ENCODE measurements at regions not wholly inside any gene's neighbourhood (a gene's known extent, or its start where the extent isn't known, plus 50 kb on each side); places are given as distances from the start of the nearest gene placed in this dataset.

- Histone ChIP-seq H3F3A (ENCODE audit: insufficient read depth) (no peaks in the 10 kb centered on the region), H3K9me3 (ENCODE audit: insufficient read depth, low read length) (no peaks in the 10 kb centered on the region), H4K20me1 (ENCODE audit: low read depth, low read length) (no peaks in the 10 kb centered on the region), H2AFZ (ENCODE audit: low read depth, low read length, severe bottlenecking) (no peak overlapping the region), H3K9me2 (replicated peaks; ENCODE audit: insufficient read depth, low read length) (no peaks in the 10 kb centered on the region), H3K4me3 (ENCODE audit: insufficient read depth, low read length, poor library complexity, severe bottlenecking) (no peak overlapping the region), H3K27me3 (ENCODE audit: low read length) (no peaks in the 10 kb centered on the region), H3K4me2 (ENCODE audit: low read depth, low read length, poor library complexity, severe bottlenecking) (no peak overlapping the region), H3K27ac (ENCODE audit: low read depth, low read length) (no peak overlapping the region), H3K9ac (ENCODE audit: low read length) (no peak overlapping the region), H3K79me2 (ENCODE audit: insufficient read depth, low read length) (no peaks in the 10 kb centered on the region), H3K36me3 (ENCODE audit: low read length) (no peaks in the 10 kb centered on the region)
- TF ChIP-seq, protein P1, sequence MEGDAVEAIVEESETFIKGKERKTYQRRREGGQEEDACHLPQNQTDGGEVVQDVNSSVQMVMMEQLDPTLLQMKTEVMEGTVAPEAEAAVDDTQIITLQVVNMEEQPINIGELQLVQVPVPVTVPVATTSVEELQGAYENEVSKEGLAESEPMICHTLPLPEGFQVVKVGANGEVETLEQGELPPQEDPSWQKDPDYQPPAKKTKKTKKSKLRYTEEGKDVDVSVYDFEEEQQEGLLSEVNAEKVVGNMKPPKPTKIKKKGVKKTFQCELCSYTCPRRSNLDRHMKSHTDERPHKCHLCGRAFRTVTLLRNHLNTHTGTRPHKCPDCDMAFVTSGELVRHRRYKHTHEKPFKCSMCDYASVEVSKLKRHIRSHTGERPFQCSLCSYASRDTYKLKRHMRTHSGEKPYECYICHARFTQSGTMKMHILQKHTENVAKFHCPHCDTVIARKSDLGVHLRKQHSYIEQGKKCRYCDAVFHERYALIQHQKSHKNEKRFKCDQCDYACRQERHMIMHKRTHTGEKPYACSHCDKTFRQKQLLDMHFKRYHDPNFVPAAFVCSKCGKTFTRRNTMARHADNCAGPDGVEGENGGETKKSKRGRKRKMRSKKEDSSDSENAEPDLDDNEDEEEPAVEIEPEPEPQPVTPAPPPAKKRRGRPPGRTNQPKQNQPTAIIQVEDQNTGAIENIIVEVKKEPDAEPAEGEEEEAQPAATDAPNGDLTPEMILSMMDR (IDR thresholded peaks at IDR 0.05; ENCODE audit: insufficient read depth, low read length, poor library complexity, severe bottlenecking), result no peak
- no peak for TF ChIP-seq EZH2phosphoT487 (conservative IDR thresholded peaks at IDR 0.05; ENCODE audit: low read length)
These were observed 673.2 kb downstream of the BRD1 start for GRCh38 chr22:49154433-49154832.

DNA sequence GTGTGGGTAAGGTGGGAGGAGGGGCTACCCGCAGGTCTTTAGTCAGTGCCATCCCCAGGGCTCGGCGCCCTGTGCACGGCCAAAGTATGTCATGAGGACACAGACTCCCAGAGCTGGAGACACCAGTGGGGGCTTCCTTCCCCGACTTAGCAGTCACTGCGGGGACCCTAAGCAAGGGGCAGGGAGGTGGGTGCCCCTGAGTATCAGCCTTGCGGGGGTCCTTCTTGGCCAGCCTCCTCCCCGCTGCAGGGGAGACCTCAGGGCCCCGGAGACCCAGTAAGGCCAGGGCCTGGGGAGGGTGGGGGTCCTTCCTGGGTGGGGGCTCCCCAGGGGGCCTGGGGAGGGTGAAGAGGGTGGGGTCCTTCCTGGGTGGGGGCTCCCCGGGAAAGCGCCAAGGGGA lies 673.8 kb downstream of the BRD1 start:
- no peak overlapping the region for H3K4me2 ChIP-seq (ENCODE audit: low read depth, low read length, poor library complexity, severe bottlenecking)
- no peaks in the 10 kb centered on the region for H3F3A ChIP-seq (ENCODE audit: insufficient read depth)
- no peaks in the 10 kb centered on the region for H3K9me2 ChIP-seq (replicated peaks; ENCODE audit: insufficient read depth, low read length)
- TF ChIP-seq, protein P1 (IDR thresholded peaks at IDR 0.05; ENCODE audit: insufficient read depth, low read length, poor library complexity, severe bottlenecking), result no peak
- no peak for TF ChIP-seq EZH2phosphoT487 (conservative IDR thresholded peaks at IDR 0.05; ENCODE audit: low read length)
- H2AFZ ChIP-seq (ENCODE audit: low read depth, low read length, severe bottlenecking), result no peak overlapping the region
- no peak overlapping the region for H3K9ac ChIP-seq (ENCODE audit: low read length)
- no peaks in the 10 kb centered on the region for H3K79me2 ChIP-seq (ENCODE audit: insufficient read depth, low read length)
- no peaks in the 10 kb centered on the region for H3K27me3 ChIP-seq (ENCODE audit: low read length)
- H3K27ac ChIP-seq (ENCODE audit: low read depth, low read length), result no peak overlapping the region
- no peaks in the 10 kb centered on the region for H3K36me3 ChIP-seq (ENCODE audit: low read length)
- no peak overlapping the region for H3K4me3 ChIP-seq (ENCODE audit: insufficient read depth, low read length, poor library complexity, severe bottlenecking)
- H3K9me3 ChIP-seq (ENCODE audit: insufficient read depth, low read length), result no peaks in the 10 kb centered on the region
- H4K20me1 ChIP-seq (ENCODE audit: low read depth, low read length), result no peaks in the 10 kb centered on the region

GRCh38 chr22:49152939-49153770 lies 674.5 kb downstream of the BRD1 start:
- Histone ChIP-seq H3K9ac (ENCODE audit: low read length) (no peak overlapping the region), H3K4me2 (ENCODE audit: low read depth, low read length, poor library complexity, severe bottlenecking) (no peak overlapping the region), H3K4me3 (ENCODE audit: insufficient read depth, low read length, poor library complexity, severe bottlenecking) (no peak overlapping the region), H3F3A (ENCODE audit: insufficient read depth) (no peaks in the 10 kb centered on the region), H3K9me3 (ENCODE audit: insufficient read depth, low read length) (no peaks in the 10 kb centered on the region), H2AFZ (ENCODE audit: low read depth, low read length, severe bottlenecking) (no peak overlapping the region), H3K9me2 (replicated peaks; ENCODE audit: insufficient read depth, low read length) (no peaks in the 10 kb centered on the region), H3K27me3 (ENCODE audit: low read length) (no peaks in the 10 kb centered on the region), H3K79me2 (ENCODE audit: insufficient read depth, low read length) (no peaks in the 10 kb centered on the region), H4K20me1 (ENCODE audit: low read depth, low read length) (no peaks in the 10 kb centered on the region), H3K36me3 (ENCODE audit: low read length) (no peaks in the 10 kb centered on the region), H3K27ac (ENCODE audit: low read depth, low read length) (no peak overlapping the region)
- no peak for TF ChIP-seq EZH2phosphoT487 (conservative IDR thresholded peaks at IDR 0.05; ENCODE audit: low read length)
- TF ChIP-seq, protein P1 (IDR thresholded peaks at IDR 0.05; ENCODE audit: insufficient read depth, low read length, poor library complexity, severe bottlenecking), result no peak
